Thymus (tissue), 11 donors: ENCODE measurements at regions not wholly inside any gene's neighbourhood (a gene's known extent, or its start where the extent isn't known, plus 50 kb on each side); places are given as distances from the start of the nearest gene placed in this dataset.

Experiments used
- DNase-seq, 9 donors: peaks; one replicate each; pipeline ENCODE4 v3.0.0-alpha.2; 2013; ENCODE audit warnings: low spot score in 9 of 9, low read depth in 6 of 9, missing footprints in 1 of 9
- H3K27ac ChIP-seq, 2 donors: one replicate each; pipeline ENCODE4 v1.5.1; 2013; ENCODE audit warnings: control low read depth in 1 of 2, low read depth in 1 of 2, low read length in 1 of 2, mild to moderate bottlenecking in 1 of 2, moderate library complexity in 1 of 2
- H3K27me3 ChIP-seq, 2 donors: one replicate each; pipeline ENCODE4 v1.5.1; 2013; ENCODE audit warnings: low read length in 1 of 2; ENCODE audit not compliant: control insufficient read depth in 2 of 2, insufficient read depth in 1 of 2
- H3K36me3 ChIP-seq, 2 donors: one replicate each; pipeline ENCODE4 v1.5.1; 2013; ENCODE audit warnings: low read length in 1 of 2, mild to moderate bottlenecking in 1 of 2, moderate library complexity in 1 of 2; ENCODE audit not compliant: control insufficient read depth in 2 of 2, insufficient read depth in 2 of 2
- H3K4me1 ChIP-seq, 2 donors: one replicate each; pipeline ENCODE4 v1.5.1; 2013; ENCODE audit warnings: low read length in 2 of 2; ENCODE audit not compliant: control insufficient read depth in 2 of 2, insufficient read depth in 2 of 2
- H3K4me3 ChIP-seq, 2 donors: one replicate each; pipeline ENCODE4 v1.5.1; 2013; ENCODE audit warnings: low read length in 2 of 2, control low read depth in 1 of 2, mild to moderate bottlenecking in 1 of 2
- H3K9me3 ChIP-seq, 2 donors: one replicate each; pipeline ENCODE4 v1.5.1; 2013; ENCODE audit warnings: low read length in 1 of 2, mild to moderate bottlenecking in 1 of 2; ENCODE audit not compliant: control insufficient read depth in 2 of 2, insufficient read depth in 1 of 2
- WGBS: extraction: QIAGEN DNeasy Blood & Tissue Kit; methylation state at CpG from one replicate; pipeline ENCODE4 v1.1.7; 2013; 5-methylcytosine and 5-hydroxymethylcytosine counted together
- donor health status: healthy.

GRCh38 chr4:22237846-22238494 lies 277.9 kb downstream of the ADGRA3 start:
- H3K4me3 ChIP-seq: no peak overlapping the region
- H3K27ac ChIP-seq: no peak overlapping the region
- no peaks in the 10 kb centered on the region for H3K27me3 ChIP-seq
- WGBS: 49% methylated on average over 10 of the region's 10 CpGs
- no peaks in the 10 kb centered on the region for H3K4me1 ChIP-seq
- no peaks in the 10 kb centered on the region for H3K9me3 ChIP-seq
- DNase-seq: no peak
- H3K36me3 ChIP-seq: no peaks in the 10 kb centered on the region

DNA sequence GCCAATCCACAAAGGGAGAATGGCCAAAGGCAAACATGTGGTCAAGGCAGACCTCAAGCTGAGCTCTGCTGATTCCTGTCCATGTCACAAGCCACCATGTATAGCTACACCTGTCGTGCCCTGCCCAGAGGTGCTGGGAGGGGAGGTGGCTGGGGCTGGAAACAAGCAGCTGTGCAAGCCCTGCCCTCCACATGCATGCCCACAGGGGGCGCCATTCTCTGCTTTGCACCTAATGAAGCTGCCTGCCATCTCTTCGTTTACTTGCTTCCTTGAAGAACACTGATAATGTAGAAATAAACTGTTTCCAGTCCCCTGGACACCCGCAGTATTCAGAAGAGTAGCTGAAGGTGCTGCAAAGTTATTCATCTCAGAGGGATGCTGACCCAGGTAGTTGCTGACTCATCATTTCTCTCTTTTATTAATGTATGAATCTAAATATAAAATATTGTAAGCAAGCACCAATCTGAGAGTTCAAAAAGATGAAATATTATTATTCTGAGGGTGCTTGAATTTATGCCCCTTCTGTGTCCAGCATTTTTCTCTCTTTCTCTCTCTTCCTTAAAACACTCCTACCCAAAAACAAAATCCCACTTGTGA lies 278.6 kb downstream of the ADGRA3 start:
- H3K36me3 ChIP-seq: no peaks in the 10 kb centered on the region
- H3K4me1 ChIP-seq: no peaks in the 10 kb centered on the region
- peak in 3 of 9 donors; percentile 2 to 7 (median 3) for DNase-seq
- no peak overlapping the region for H3K27ac ChIP-seq
- no peaks in the 10 kb centered on the region for H3K27me3 ChIP-seq
- 40% methylated on average over 4 of the region's 4 CpGs for WGBS
- H3K9me3 ChIP-seq: no peaks in the 10 kb centered on the region
- H3K4me3 ChIP-seq: no peak overlapping the region

DNA sequence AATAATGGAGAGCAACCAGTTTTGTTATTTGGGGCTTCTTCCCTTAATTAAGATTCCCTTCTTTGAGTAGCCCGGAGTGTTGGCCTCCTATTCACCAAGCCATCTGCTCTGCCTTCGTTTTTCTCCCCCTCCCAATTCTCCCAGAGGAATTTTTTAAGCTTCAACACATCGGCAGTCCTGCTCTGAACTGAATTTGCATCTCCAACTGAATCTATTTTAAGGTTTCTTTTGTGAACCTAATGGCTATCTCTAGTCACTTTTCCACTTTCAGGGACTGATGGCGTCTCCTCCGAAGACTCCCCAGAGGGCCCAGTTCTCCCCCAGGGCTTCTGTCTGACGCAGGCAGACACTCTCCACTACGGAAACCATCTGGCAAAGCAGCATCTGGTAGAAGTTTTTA lies 280.2 kb downstream of the ADGRA3 start:
- no peak for DNase-seq
- 84% methylated on average over 7 of the region's 7 CpGs for WGBS
- Histone ChIP-seq H3K27me3 (no peaks in the 10 kb centered on the region), H3K4me1 (no peaks in the 10 kb centered on the region), H3K4me3 (no peak overlapping the region), H3K27ac (no peak overlapping the region), H3K9me3 (no peaks in the 10 kb centered on the region), H3K36me3 (no peaks in the 10 kb centered on the region)

GRCh38 chr4:22233230-22233629 lies 282.6 kb downstream of the ADGRA3 start:
- no peak for DNase-seq
- Histone ChIP-seq H3K36me3 (no peaks in the 10 kb centered on the region), H3K27me3 (no peaks in the 10 kb centered on the region), H3K4me3 (no peak overlapping the region), H3K9me3 (no peaks in the 10 kb centered on the region), H3K27ac (no peak overlapping the region), H3K4me1 (no peaks in the 10 kb centered on the region)
- 92% methylated on average over 7 of the region's 7 CpGs for WGBS

- no peak overlapping the region for H3K4me3 ChIP-seq
- H3K27me3 ChIP-seq: no peaks in the 10 kb centered on the region
- H3K4me1 ChIP-seq: no peaks in the 10 kb centered on the region
- H3K9me3 ChIP-seq: no peaks in the 10 kb centered on the region
- no peak for DNase-seq
- no peaks in the 10 kb centered on the region for H3K36me3 ChIP-seq
- 88% methylated on average over 9 of the region's 9 CpGs for WGBS
- H3K27ac ChIP-seq: no peak overlapping the region
Observed at GRCh38 chr4:22220965-22221364, 272.4 kb upstream of the KCNIP4 start.

DNA sequence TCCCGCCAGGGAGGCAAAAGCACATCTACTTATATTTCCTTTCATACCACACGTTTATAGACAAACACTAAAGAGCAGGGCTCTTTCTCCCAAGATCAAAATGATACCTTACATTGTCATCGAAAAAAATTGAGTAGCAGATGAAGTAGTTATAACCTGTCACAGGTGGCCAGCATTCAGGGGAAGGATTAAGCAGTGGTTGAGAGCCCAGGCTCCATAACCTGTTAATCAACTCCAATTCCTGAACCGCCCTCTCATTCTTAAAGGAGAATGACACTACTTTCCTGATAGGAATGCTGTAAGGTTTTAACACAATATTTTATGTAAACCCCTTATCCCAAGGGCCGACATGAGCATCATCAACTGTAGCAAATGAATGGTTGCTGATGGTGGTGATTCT lies 268.9 kb upstream of the KCNIP4 start:
- Histone ChIP-seq H3K27ac (no peak overlapping the region), H3K36me3 (no peaks in the 10 kb centered on the region), H3K4me3 (no peak overlapping the region), H3K9me3 (no peaks in the 10 kb centered on the region), H3K27me3 (no peaks in the 10 kb centered on the region), H3K4me1 (no peaks in the 10 kb centered on the region)
- 92% methylated on average over 5 of the region's 5 CpGs for WGBS
- DNase-seq: no peak

DNA sequence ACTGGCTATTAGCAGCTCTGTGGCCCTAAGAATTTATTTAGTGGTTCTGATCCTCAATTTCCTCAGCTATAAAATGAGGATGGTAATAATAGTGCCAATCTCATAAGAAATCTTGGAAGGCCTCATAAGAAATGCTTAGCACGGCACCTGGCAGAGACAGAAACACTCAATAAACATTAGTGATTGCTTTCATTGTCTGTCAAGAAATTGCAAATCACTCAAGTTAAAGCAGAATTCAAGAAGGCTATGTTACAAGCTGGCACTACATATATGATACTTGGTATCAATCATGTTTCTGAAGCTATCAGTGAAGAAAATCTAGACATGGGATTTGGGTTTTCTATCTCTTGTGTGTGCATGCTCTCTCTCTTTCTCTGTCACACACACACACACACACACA lies 267.7 kb upstream of the KCNIP4 start:
- no peak for DNase-seq
- H3K9me3 ChIP-seq: no peaks in the 10 kb centered on the region
- WGBS: 89% methylated on average over 1 of the region's 1 CpG

GRCh38 chr4:22215084-22215483 lies 266.5 kb upstream of the KCNIP4 start:
- no peak for DNase-seq
- no peaks in the 10 kb centered on the region for H3K36me3 ChIP-seq
- H3K4me3 ChIP-seq: no peak overlapping the region
- H3K9me3 ChIP-seq: no peaks in the 10 kb centered on the region
- H3K27ac ChIP-seq: no peak overlapping the region
- no peaks in the 10 kb centered on the region for H3K4me1 ChIP-seq
- 94% methylated on average over 1 of the region's 1 CpG for WGBS
- H3K27me3 ChIP-seq: no peaks in the 10 kb centered on the region

More for the DNA sequence above, 267.7 kb upstream of the KCNIP4 start:
- Histone ChIP-seq H3K27ac (no peak overlapping the region), H3K36me3 (no peaks in the 10 kb centered on the region), H3K4me1 (no peaks in the 10 kb centered on the region), H3K4me3 (no peak overlapping the region), H3K27me3 (no peaks in the 10 kb centered on the region)

GRCh38 chr4:22203711-22204011 lies 255.1 kb upstream of the KCNIP4 start:
- Histone ChIP-seq H3K4me1 (no peaks in the 10 kb centered on the region), H3K36me3 (no peaks in the 10 kb centered on the region), H3K9me3 (no peaks in the 10 kb centered on the region), H3K27ac (no peak overlapping the region), H3K27me3 (no peaks in the 10 kb centered on the region), H3K4me3 (no peak overlapping the region)
- 99% methylated on average over 1 of the region's 1 CpG for WGBS
- DNase-seq: no peak
